ENCODE measurements at regions not wholly inside any gene's neighbourhood (a gene's known extent, or its start where the extent isn't known, plus 50 kb on each side); places are given as distances from the start of the nearest gene placed in this dataset.

DNA sequence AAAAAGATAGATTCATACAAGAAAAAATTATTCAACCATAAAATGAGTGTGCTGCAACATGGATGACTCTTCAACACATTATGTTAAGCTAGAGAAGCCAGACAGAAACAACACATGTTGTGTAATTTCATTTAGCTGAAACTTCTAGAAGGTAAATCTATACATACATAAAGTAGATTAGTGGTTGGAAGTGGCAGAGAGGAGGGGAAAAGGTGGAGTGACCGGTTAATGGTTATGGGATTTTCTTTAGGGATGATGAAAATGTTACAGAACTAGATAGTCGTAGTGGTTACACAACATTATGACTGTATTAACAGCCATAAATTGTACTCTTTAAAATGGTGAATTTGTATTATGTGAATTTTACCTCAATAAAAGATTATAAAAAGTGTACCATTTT lies 304.1 kb upstream of the SLC35B3 start:
- TF ChIP-seq FOS (IDR thresholded peaks at IDR 0.05; ENCODE audit: low read depth, low read length), result no peak
- no peak for TF ChIP-seq CTCF (conservative IDR thresholded peaks at IDR 0.05; ENCODE audit: low read depth, low read length)
- TF ChIP-seq SMC3 (IDR thresholded peaks at IDR 0.05; ENCODE audit: low read depth, low read length), result no peak
- no peak for TF ChIP-seq RAD21 (IDR thresholded peaks at IDR 0.05; ENCODE audit: low read length)
- no peak for TF ChIP-seq POLR2A (IDR thresholded peaks at IDR 0.05; ENCODE audit: low read depth, low read length)
- no peak for TF ChIP-seq MAFK (IDR thresholded peaks at IDR 0.05; ENCODE audit: low read depth, low read length)
- no peak for TF ChIP-seq ELK1 (IDR thresholded peaks at IDR 0.05; ENCODE audit: borderline replicate concordance, low read depth, low read length)
- no peak for TF ChIP-seq RCOR1 (IDR thresholded peaks at IDR 0.05; ENCODE audit: insufficient replicate concordance, low read length)
- TF ChIP-seq CEBPB (IDR thresholded peaks at IDR 0.05; ENCODE audit: low read depth, low read length), result no peak
- TF ChIP-seq, protein P1, sequence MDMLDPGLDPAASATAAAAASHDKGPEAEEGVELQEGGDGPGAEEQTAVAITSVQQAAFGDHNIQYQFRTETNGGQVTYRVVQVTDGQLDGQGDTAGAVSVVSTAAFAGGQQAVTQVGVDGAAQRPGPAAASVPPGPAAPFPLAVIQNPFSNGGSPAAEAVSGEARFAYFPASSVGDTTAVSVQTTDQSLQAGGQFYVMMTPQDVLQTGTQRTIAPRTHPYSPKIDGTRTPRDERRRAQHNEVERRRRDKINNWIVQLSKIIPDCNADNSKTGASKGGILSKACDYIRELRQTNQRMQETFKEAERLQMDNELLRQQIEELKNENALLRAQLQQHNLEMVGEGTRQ (IDR thresholded peaks at IDR 0.05; ENCODE audit: low read depth, low read length), result no peak
